GM18873 (cell line): ENCODE measurements at regions not wholly inside any gene's neighbourhood (a gene's known extent, or its start where the extent isn't known, plus 50 kb on each side); places are given as distances from the start of the nearest gene placed in this dataset.

ENCODE experiments used
- ATAC-seq: cut with Tn5 transposase; IDR thresholded peaks from one replicate; pipeline ENCODE4 v1.9.1; 2021; ENCODE audit warnings: mild to moderate bottlenecking, moderate library complexity, moderate number of reproducible peaks; ENCODE audit not compliant: unreplicated experiment, low FRiP score

DNA sequence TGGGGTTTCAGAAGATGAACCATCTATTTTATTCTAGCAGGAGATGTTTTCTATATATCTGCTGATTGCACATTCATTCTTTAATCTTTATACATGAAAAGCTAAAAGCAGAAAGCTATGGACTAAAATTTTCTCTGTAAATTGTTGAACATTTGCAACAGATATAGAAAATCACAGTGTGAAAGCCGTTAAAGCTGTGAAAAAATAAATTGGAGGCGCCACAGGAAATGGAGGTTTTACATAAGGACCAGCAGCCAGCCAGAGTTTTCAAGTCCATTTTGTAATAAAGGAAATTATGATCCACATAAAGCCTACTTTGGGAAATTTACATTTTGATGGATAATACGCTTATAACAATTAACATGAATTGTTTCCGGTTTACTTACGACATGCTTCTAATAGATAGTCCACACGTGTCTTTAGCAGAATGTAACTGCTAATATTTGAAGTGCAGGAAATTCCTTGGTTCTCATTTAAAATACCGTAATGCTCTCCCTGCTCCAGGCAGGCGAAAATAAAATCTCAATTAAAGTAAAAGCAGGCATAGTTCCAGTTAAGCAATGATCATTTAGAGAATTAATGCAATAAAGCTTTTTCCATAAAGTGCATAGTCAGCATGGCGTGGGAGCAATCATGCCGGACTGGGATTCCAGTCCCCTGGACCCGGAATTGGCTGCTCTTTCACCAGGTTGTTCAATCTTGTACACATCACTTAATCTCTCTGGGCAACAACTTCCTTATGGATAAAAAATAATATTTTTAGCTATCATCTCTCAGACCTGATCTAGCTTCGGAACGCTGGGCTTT lies 445.4 kb downstream of the ZNF608 start:
- ATAC-seq: no peak

DNA sequence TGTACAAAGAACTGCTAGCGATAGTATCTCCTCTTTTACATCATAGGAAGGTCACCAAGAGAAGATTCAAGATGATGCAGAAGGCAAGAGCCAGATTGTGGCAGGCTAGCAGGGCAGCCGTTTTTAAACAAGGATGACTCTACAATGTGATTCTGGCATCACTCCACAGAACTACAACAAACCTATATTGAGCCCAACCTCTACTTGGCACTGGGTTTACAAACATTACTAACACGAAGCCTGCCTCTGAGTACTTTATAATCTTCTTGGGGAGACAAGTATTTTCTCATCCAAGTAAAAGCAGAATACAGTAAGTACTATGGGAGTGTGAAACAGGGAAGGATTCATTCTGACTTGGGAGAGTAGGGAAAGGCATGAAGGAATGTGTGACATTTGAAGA lies 448.6 kb downstream of the ZNF608 start:
- no peak for ATAC-seq

- ATAC-seq: no peak
Measured at GRCh38 chr5:124292322-124292855, 454.1 kb downstream of the ZNF608 start.

GRCh38 chr5:124289641-124290311 lies 456.7 kb downstream of the ZNF608 start:
- ATAC-seq: no peak

DNA sequence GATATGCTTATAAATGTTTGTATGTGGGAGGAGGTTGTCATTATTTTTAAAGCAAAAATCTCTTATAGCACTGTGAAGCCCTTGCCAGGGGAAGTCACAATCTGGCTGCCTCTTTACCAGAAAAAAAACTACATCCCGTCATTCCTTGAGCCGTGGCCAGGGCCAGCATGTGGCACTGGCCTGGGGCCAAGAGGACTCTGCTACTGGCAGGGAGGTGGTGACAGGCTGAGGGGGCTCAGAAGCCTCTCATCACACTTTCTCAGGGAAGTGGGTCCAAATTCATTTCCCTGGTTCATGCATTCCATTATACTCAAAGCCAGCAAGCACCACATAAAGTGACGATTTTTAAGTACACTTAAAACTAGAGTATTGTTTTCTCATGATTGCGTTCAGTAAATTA lies 457.3 kb downstream of the ZNF608 start:
- no peak for ATAC-seq

GRCh38 chr5:124287813-124288212 lies 458.6 kb downstream of the ZNF608 start:
- no peak for ATAC-seq

GRCh38 chr5:124285733-124286132 lies 460.7 kb downstream of the ZNF608 start:
- no peak for ATAC-seq

GRCh38 chr5:124285071-124285470 lies 461.4 kb downstream of the ZNF608 start:
- no peak for ATAC-seq

GRCh38 chr5:124283031-124283430 lies 463.4 kb downstream of the ZNF608 start:
- no peak for ATAC-seq

- ATAC-seq: no peak
Measured at GRCh38 chr5:124280079-124280478, 466.4 kb downstream of the ZNF608 start.

GRCh38 chr5:124279146-124279876 lies 467.1 kb downstream of the ZNF608 start:
- ATAC-seq: no peak

GRCh38 chr5:124278636-124279035 lies 467.8 kb downstream of the ZNF608 start:
- no peak for ATAC-seq

- ATAC-seq: no peak
Measured at GRCh38 chr5:124277767-124278545, 468.5 kb downstream of the ZNF608 start.

- ATAC-seq: no peak
Measured at GRCh38 chr5:124276166-124276565, 470.3 kb downstream of the ZNF608 start.

DNA sequence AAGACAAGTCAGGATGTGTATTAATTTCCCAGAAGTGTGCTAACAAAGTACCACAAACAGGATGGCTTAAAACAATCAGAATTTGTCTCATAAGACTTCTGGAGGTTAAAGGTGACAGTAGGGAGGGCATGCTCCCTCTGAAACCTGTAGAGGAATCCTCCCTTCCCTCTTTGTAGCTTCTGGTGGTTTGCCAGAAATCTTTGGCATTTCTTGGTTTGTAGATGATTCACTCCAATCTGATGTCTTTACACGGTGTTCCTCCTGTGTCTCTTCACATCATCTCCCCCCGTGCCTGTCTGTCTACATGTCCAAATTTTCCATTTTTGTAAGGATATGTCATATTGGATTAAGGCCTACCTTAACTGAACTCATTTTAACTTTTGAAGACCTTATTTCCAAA lies 471.5 kb downstream of the ZNF608 start:
- ATAC-seq: no peak

GRCh38 chr5:124264499-124264898 lies 481.9 kb downstream of the ZNF608 start:
- ATAC-seq: no peak

DNA sequence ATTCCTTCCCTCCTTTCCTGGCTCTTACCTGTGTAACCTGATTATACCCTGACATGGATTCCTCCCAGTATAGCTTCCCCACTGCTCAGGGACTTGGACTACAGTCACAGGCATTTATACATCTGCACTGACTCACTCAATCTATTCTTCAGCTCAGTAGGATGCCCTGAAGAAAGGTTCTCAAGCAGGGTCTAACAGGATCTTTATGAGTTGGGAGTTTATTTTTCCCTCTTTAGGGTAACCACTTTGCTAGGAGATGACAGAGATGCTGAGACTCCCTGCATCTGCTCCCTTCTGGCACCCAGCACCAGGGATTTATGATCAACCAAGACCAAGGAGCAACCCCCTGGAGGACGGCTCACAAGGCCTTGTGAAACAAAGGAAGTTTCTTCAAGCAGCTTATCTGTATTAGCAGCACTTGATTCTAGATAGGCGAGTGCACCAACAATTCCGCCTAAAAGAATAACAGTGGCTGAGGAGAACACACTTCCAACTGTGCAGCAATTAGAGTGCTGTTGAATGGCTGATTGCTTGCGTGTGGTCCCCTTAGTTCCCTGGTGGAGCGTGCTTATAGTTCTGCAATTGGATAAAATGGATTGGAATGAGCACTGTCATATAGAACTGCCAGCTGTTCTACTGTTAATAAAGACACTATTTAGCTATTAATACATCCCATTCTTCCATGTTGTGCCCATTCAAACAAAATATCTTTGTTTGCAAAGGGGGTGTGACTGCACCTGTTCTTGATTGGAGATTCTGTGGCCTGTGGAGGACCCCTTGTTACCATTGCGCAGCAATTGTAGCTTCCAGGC lies 482.6 kb downstream of the ZNF608 start:
- ATAC-seq: no peak

GRCh38 chr5:124262991-124263571 lies 483.4 kb downstream of the ZNF608 start:
- no peak for ATAC-seq

- no peak for ATAC-seq
Measured at GRCh38 chr5:124262470-124262869, 484.0 kb downstream of the ZNF608 start.
